Endothelial cell of umbilical vein (primary cell): ENCODE measurements at regions not wholly inside any gene's neighbourhood (a gene's known extent, or its start where the extent isn't known, plus 50 kb on each side); places are given as distances from the start of the nearest gene placed in this dataset.

Experiments
- FOS ChIP-seq: IDR thresholded peaks from 2 replicates; pipeline ENCODE4 v1.6.1; 2011; ENCODE audit warnings: mild to moderate bottlenecking, low read length, moderate library complexity, borderline replicate concordance; ENCODE audit not compliant: insufficient read depth
- MYC ChIP-seq: IDR thresholded peaks from one replicate; pipeline ENCODE4 v1.6.1; 2011; ENCODE audit warnings: mild to moderate bottlenecking, low read depth, low read length
- POLR2A ChIP-seq: IDR thresholded peaks from 2 replicates; pipeline ENCODE4 v1.6.1; 2012; ENCODE audit warnings: low read depth, mild to moderate bottlenecking, control low read depth, low read length
- POLR2AphosphoS5 ChIP-seq: IDR thresholded peaks from 2 replicates; pipeline ENCODE4 v1.6.1; 2012; ENCODE audit warnings: low read depth, mild to moderate bottlenecking, control low read depth, low read length, moderate library complexity; ENCODE audit not compliant: insufficient read depth

- TF ChIP-seq MYC (no peak), POLR2A (no peak), POLR2AphosphoS5 (no peak), FOS (no peak)
These were observed 834.3 kb upstream of the COBL start for GRCh38 chr7:52150952-52151351.
